Fibroblast of skin of left biceps (primary cell): ENCODE measurements at regions not wholly inside any gene's neighbourhood (a gene's known extent, or its start where the extent isn't known, plus 50 kb on each side); places are given as distances from the start of the nearest gene placed in this dataset.

ENCODE experiments used
- DNase-seq, 2 experiments: peaks; one replicate each; pipeline ENCODE4 v3.0.0-alpha.2; 2013; ENCODE audit warnings: low read depth in 2 of 2

GRCh38 chr2:238634701-238635357 is 208.1 kb downstream of the ASB1 start:
- DNase-seq: no peak

DNA sequence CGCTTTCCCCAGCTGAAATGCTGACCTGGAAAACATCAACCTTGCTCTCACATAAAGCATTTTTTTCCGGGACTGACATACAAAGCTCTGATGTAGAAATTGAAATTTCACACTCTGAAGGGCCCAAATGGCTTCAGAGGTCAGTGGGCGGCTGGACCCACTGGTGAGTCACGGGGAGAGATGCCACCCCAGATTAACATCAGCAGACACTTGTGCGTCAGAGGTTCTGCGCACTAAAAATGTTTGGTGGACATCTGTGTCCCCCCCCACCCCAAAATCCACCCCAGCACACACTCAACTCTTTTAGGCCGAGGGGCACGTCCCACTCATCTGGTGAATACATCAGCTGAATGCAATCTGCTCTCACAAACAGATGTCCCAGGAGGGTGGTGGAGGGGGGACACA is 208.9 kb downstream of the ASB1 start:
- DNase-seq: no peak

DNA sequence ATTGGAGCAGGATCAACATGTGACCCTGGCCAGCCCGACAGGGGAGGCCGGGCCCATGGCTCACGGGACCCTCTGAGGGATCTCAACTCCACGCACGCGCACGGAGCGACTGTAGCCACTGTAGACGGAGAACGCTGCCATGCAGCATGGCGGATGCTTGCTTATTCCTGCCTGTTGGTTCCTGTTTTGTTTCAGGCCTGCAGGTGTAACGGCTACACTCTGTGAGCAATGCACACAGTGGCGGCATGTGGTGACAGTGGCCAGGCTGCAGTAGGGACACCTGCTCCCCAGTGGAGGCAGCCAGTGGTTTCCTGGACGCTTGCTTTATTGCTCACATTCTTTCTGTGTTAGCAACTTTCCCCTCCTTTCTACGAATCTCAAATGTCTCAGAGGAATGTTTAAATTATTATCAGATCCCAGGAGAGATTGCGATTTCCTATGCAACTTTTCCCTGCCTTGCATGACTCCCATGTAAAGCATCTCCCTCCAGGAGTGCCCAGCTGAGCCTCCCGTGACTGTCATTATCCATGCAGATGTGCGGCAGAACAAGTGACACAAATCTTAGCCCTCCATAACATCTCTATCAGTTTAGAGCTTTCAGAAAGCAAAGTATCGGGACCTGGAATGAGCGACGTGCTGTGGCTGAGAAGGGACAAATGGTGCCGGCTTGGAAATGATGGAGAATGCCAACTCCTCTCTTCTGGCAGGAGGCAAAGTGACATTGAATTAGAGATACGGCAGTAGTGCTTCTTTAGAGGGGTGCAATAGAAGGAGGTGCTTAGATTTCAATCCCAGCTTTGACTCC is 209.7 kb downstream of the ASB1 start:
- peak; percentile 63 to 65 for DNase-seq

GRCh38 chr2:238638100-238638981 is 209.5 kb upstream of the TWIST2 start:
- DNase-seq: no peak

- no peak for DNase-seq
Measured at GRCh38 chr2:238638982-238639628, 208.8 kb upstream of the TWIST2 start.

GRCh38 chr2:238640486-238640885 is 207.4 kb upstream of the TWIST2 start:
- no peak for DNase-seq

DNA sequence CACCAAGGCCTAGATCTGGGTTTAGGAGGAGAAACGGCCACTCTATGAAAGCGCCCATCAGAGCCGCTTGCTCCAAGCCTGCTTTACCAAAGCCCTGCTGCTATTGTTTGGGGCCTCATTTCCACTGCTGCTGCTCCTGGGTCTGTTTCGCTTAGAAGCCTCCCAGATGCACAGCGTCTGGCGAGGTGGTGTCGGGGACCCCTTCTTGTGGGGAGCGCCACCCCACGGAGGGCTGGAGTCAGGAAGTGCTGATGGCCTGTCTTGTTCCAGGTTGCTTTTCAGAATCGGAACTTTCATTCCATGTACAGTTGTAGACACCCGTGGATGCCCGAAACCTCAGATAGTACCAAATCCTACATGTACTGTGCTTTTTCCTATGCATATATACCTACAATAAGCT is 204.9 kb upstream of the TWIST2 start:
- DNase-seq: no peak

DNA sequence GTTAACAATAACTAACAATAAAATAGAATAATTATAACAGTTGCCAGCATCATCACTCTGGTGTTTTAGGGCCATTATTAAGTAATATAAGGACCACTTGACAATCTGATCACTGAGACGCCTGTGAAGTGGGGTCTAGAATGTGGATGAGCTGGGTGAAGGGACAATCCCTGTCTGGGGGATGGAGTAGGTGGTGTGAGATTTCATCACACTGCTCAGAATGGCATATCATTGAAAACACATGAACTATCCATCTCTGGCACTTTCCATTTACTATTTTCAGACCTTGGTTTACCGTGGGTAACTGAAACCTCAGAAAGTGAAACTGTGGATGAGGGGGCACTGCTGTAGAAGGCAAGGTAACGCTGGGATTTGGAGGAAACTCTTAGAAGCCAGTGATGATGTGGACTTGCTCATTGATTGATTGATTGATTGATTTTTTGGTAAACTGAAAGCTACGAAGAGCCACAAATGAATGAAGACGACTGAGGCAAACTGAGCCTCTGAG is 204.4 kb upstream of the TWIST2 start:
- DNase-seq: no peak

DNA sequence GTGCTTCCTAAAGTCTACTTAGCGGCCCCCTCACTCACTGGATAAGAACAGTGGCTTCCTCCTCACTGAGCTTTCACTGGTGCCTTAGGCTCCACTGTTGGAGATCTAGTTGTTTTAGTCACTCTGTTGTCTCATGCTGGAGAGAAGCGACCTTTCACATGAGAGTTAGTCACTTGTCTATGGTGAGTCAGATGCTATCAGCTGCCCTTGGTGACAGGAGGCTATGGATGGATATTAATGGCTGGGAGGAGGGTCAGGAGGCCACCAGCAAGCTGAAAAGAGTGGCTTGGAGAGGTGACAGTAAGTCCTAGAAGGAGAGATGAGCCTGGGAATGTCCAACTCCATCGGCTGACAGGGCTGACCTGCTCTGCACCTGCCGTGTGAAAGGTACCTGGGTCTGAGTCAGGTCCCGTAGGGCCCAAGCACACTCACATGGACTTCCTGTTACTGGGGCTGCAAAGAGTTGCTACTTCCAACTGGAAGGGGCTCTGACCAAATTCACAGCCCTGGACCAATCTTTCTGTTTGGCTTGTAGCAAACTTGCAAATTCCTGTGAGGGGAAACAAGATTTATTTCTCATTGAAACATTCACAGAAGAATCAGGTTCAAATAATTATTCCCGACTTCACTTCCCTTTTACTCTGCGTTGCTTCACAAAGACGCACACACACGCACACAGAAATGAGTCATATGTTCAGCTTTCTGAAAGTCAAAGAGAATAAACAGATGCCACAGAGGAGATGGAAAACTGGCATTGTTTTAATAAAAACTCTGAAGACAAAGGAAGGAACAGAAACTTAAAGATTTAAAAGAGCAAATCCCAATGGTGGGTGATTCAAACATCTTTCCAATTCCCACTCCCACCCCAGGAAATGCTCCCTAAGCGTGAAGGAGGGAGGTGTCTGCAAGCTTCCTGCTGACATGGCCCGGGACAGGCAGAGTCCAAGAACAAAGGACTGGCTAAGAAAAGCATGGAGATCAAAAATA is 203.5 kb upstream of the TWIST2 start:
- peak; percentile 59 to 64 for DNase-seq

DNA sequence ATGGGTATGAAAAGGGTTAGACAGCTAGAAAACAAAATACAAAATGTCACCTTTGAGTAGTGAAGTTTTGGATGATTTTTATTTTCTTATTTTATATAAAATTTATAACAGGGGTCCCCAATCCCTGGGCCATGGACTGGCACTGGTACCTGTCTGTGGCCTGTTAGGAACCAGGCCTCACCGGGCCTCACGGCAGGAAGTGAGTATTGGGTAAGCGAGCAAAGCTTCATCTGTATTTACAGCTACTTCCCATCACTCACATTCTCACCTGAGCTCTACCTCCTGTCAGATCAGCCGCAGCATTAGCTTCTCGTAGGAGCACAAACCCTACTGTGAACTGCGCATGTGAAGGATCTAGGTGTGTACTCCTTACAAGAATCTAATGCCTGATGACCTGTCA is 202.8 kb upstream of the TWIST2 start:
- DNase-seq: no peak

- DNase-seq: no peak
Measured at GRCh38 chr2:238645716-238646115, 202.2 kb upstream of the TWIST2 start.

- no peak for DNase-seq
Measured at GRCh38 chr2:238646281-238646680, 201.6 kb upstream of the TWIST2 start.

DNA sequence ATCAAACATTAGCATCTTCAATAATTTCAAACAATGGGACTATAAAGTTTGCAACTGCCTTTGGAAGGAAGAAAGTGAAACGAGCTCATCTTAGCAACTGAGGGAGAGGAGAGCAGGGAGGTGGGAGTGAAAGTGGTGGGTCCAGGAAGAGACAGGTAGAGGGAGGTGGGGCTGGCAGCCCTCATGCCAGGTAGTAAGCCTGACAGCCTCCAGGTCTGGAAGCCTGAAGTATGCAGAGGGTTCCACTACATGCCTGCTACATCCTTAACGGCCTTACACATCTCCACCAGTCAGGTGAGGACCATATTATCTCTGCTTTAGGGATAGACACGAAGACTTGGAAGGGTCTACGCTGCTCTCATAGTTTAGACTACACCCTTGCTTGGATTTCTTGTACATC is 201.1 kb upstream of the TWIST2 start:
- DNase-seq: no peak

- no peak for DNase-seq
Measured at GRCh38 chr2:238649123-238649522, 198.8 kb upstream of the TWIST2 start.

DNA sequence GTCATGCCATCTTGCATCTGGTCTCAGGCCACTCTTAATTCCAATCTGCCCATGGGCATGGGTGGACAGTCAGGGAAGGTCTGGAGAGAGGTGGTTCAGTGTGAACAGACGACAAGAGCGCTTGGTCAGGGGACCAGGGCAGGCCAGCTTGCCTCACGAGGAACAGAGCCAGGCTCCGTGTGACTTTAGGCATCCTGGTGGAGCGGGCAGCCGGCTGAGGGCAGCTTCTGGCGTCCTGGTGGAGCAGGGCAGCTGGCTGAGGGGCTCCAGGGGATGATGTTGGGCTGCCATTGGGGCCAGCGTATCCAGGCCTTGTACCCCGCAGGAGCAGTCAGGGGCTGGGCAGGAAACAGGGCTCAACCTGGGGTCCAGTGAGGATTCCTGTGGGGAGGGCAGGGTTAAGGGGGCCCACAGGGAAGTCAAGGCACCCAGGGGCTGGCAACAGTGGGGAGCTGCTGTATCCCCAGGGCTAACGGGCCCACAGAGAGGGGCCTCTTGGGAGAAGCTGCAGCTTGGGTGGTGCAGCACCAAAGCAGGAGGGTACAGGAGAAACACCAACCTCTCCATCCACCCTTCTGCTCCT is 197.9 kb upstream of the TWIST2 start:
- DNase-seq: no peak

DNA sequence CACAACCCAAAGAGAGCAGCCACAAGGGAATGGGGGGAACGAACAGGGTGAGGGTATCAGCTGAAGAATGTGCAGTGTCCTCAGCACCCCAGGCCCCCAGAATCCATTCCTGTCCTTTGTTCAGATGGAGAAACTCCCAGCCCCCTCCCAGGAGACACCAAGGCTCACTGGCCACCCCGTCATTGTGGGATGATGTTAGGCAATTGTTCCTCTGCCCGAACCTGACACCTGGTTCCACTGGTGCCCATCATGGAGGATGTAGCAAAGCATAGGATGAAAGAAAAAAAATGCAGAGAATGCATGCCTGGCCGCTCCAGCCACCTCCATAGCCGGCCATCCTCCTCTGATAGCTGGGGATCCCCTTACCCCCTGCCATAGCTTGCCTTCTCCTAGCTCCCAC is 197.3 kb upstream of the TWIST2 start:
- DNase-seq: no peak

DNA sequence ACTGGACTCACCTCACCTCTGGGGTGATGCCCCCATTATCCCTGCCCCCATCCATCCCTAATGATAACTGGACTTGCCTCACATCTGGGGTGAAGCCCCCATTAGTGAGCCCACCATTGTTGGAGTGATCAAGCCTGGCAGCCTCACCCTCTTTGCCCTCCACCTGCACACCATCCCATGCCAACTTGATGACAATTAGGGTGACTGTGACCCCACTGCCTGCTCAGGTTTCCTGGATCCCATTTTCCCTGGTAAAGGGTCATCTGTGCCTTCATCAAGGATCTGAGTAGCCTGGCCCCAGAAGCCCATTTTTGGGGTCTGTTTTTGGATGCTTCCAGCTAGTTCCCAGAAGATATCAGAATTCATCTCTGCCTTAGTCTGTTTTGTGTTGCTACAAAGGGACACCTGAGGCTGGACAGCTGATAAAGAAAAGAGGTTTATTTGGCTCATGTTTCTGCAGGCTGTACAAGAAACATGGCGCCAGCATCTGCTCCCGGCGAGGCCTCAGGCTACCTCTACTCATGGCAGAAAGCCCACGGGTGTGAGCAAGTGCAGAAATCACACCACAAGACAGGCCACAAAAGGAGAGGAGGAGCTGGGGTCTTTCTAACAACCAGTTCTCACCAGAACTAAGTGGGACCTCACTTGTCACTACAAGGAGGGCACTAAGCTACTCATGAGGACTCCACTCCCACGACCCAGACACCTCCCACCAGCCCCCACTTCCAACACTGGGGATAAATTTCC is 196.4 kb upstream of the TWIST2 start:
- no peak for DNase-seq

- DNase-seq: no peak
Measured at GRCh38 chr2:238652053-238652770, 195.7 kb upstream of the TWIST2 start.

GRCh38 chr2:238652771-238653157 is 195.1 kb upstream of the TWIST2 start:
- DNase-seq: no peak
